Natural killer cell (primary cell): ENCODE measurements at regions not wholly inside any gene's neighbourhood (a gene's known extent, or its start where the extent isn't known, plus 50 kb on each side); places are given as distances from the start of the nearest gene placed in this dataset.

Source experiments
- ATAC-seq, 3 donors: fragments of 150-1000 bp in 2 of 3; fragments of 200-7000 bp in 1 of 3; cut with Tn5 transposase; 1 replicate in 1 of 3; 2 replicates in 2 of 3; pipeline ENCODE4 v1.10.0; 2021; ENCODE audit warnings: mild to moderate bottlenecking in 2 of 3, moderate library complexity in 2 of 3
- DNase-seq, 2 donors: peaks; one replicate each; pipeline versions ENCODE4 v3.0.0 to v3.0.0-alpha.2; 2013 to 2021; ENCODE audit warnings: mixed read lengths in 1 of 2
- H3K27ac ChIP-seq: one replicate; pipeline ENCODE4 v1.5.1; 2013; ENCODE audit warnings: mild to moderate bottlenecking, low read length
- H3K27me3 ChIP-seq: one replicate; pipeline ENCODE4 v1.6.1; 2013; ENCODE audit warnings: low read length; ENCODE audit not compliant: control insufficient read depth, insufficient read depth
- H3K36me3 ChIP-seq: one replicate; pipeline ENCODE4 v1.6.1; 2013; ENCODE audit warnings: low read length; ENCODE audit not compliant: control insufficient read depth, insufficient read depth
- H3K4me1 ChIP-seq: one replicate; pipeline ENCODE4 v1.6.1; 2013; ENCODE audit warnings: low read length; ENCODE audit not compliant: control insufficient read depth, insufficient read depth
- H3K4me3 ChIP-seq: one replicate; pipeline ENCODE4 v1.5.1; 2013; ENCODE audit warnings: low read length
- H3K9me3 ChIP-seq: one replicate; pipeline ENCODE4 v1.6.1; 2013; ENCODE audit warnings: low read length; ENCODE audit not compliant: control insufficient read depth, insufficient read depth
- H3K27ac Mint-ChIP-seq, 2 donors: one replicate each; pipeline ENCODE4 v1.8.0; 2022; ENCODE audit warnings: mild to moderate bottlenecking in 2 of 2, mixed read lengths in 2 of 2, moderate library complexity in 1 of 2
- H3K27me3 Mint-ChIP-seq, 2 donors: one replicate each; pipeline ENCODE4 v1.8.0; 2022; ENCODE audit warnings: low read depth in 2 of 2, mixed read lengths in 2 of 2
- H3K36me3 Mint-ChIP-seq: one replicate; pipeline ENCODE4 v1.8.0; 2022; ENCODE audit warnings: mixed read lengths
- H3K4me1 Mint-ChIP-seq, 2 donors: one replicate each; pipeline ENCODE4 v1.8.0; 2022; ENCODE audit warnings: mixed read lengths in 2 of 2
- H3K4me3 Mint-ChIP-seq: one replicate; pipeline ENCODE4 v1.8.0; 2022; ENCODE audit warnings: mild to moderate bottlenecking, moderate library complexity, mixed read lengths
- H3K9me3 Mint-ChIP-seq, 2 donors: one replicate each; pipeline ENCODE4 v1.8.0; 2022; ENCODE audit warnings: mixed read lengths in 2 of 2
- CTCF ChIP-seq: fragments of 200-600 bp; IDR thresholded peaks from one replicate; pipeline ENCODE4 v1.8.0; 2022; ENCODE audit warnings: antibody characterized with exemption
- WGBS: methylation state at CpG from one replicate; pipeline ENCODE4 v1.1.7; 2013; ENCODE audit warnings: missing lambda C conversion rate; ENCODE audit not compliant: insufficient coverage; 5-methylcytosine and 5-hydroxymethylcytosine counted together
- intact Hi-C: fragments of 100-400 bp; cut with micrococcal nuclease; formaldehyde crosslinking; loops from one replicate; pipeline ENCODE4 v1.14.2; 2022

- H3K4me3 ChIP-seq, result no peak overlapping the region
- Mint-ChIP-seq H3K9me3 (no peaks in the 10 kb centered on the region), H3K36me3 (no peaks in the 10 kb centered on the region), H3K27me3 (peaks cover 3 to 8% of the 10 kb centered on the region in 2 donors), H3K27ac (no peak overlapping the region), H3K4me3 (no peak overlapping the region), H3K4me1 (no peaks in the 10 kb centered on the region)
- no peaks in the 10 kb centered on the region for H3K36me3 ChIP-seq
- DNase-seq, result no peak
- intact Hi-C loops, result no loop called here
- no peaks in the 10 kb centered on the region for H3K9me3 ChIP-seq
- whole genome bisulfite sequencing, result 75% methylated on average over 1 of the region's 1 CpG
- no peak overlapping the region for H3K27ac ChIP-seq
- no peaks in the 10 kb centered on the region for H3K4me1 ChIP-seq
- H3K27me3 ChIP-seq, result no peaks in the 10 kb centered on the region
- no peak for TF ChIP-seq CTCF
- ATAC-seq, result no peak
Measured at GRCh38 chr5:115419846-115420585, 123.6 kb upstream of the CCDC112 start.

DNA sequence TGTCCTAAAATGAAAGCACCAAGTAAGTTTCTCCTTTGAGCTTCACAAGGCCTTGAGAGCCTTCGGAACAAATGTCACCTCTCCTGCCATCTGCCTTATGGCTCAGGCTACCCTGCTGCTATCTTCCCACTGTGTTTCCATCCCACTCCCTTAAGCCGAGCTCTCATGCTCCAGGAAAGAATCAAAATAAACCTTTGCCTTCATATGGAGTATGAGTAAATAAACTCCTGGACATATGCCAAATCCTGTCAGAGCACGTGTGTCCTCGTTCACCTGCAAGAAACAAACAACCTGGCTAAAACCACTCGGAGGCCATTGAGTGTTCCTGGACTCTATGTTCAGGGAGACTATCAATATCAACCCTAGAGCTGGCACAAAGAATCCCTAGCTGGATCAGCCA, 122.3 kb upstream of the CCDC112 start:
- Histone ChIP-seq H3K27me3 (no peaks in the 10 kb centered on the region), H3K9me3 (no peaks in the 10 kb centered on the region), H3K36me3 (no peaks in the 10 kb centered on the region), H3K4me1 (no peaks in the 10 kb centered on the region), H3K27ac (no peak overlapping the region), H3K4me3 (no peak overlapping the region)
- H3K4me1 Mint-ChIP-seq, result no peaks in the 10 kb centered on the region
- ATAC-seq, result no peak
- DNase-seq, result no peak
- H3K36me3 Mint-ChIP-seq, result no peaks in the 10 kb centered on the region
- no peak overlapping the region for H3K27ac Mint-ChIP-seq
- peaks cover 3 to 8% of the 10 kb centered on the region in 2 donors for H3K27me3 Mint-ChIP-seq
- no peak overlapping the region for H3K4me3 Mint-ChIP-seq
- intact Hi-C loops, result no loop called here
- WGBS, result 93% methylated on average over 4 of the region's 5 CpGs
- H3K9me3 Mint-ChIP-seq, result peaks cover 0 to 2% of the 10 kb centered on the region in 2 donors
- no peak for TF ChIP-seq CTCF

GRCh38 chr5:115417076-115417475, 120.6 kb upstream of the CCDC112 start:
- Mint-ChIP-seq H3K27ac (no peak overlapping the region), H3K36me3 (no peaks in the 10 kb centered on the region), H3K4me3 (no peak overlapping the region), H3K4me1 (no peaks in the 10 kb centered on the region), H3K9me3 (peaks cover 0 to 2% of the 10 kb centered on the region in 2 donors), H3K27me3 (peaks cover 0 to 8% of the 10 kb centered on the region in 2 donors)
- H3K4me1 ChIP-seq, result no peaks in the 10 kb centered on the region
- H3K27ac ChIP-seq, result no peak overlapping the region
- no peak overlapping the region for H3K4me3 ChIP-seq
- H3K27me3 ChIP-seq, result no peaks in the 10 kb centered on the region
- no peak for DNase-seq
- no peaks in the 10 kb centered on the region for H3K36me3 ChIP-seq
- WGBS, result 94% methylated on average over 1 of the region's 3 CpGs
- ATAC-seq, result no peak
- no peak for TF ChIP-seq CTCF
- H3K9me3 ChIP-seq, result no peaks in the 10 kb centered on the region
- intact Hi-C loops, result no loop called here

DNA sequence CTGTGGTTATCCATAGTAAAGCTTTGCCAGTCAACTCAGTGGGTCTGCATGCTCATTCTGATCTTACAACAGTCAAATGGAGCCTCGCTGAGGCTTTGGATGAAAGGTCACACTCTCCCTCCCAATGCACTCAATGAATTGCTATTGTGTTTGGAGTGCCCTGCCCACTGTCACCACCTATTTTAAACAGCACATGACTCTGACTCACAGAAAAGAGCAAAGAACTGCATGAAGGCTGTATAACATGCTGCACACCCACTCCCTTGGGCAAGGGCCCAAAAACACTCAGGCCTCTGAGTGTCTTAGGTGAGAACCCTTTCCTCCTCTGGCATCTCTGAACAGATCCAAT, 118.7 kb upstream of the CCDC112 start:
- Mint-ChIP-seq H3K9me3 (peaks cover 0 to 2% of the 10 kb centered on the region in 2 donors), H3K4me3 (no peak overlapping the region), H3K27me3 (peaks cover 0 to 8% of the 10 kb centered on the region in 2 donors), H3K27ac (no peak overlapping the region), H3K36me3 (no peaks in the 10 kb centered on the region), H3K4me1 (no peaks in the 10 kb centered on the region)
- no peak for DNase-seq
- no peaks in the 10 kb centered on the region for H3K4me1 ChIP-seq
- no peaks in the 10 kb centered on the region for H3K36me3 ChIP-seq
- H3K27me3 ChIP-seq, result no peaks in the 10 kb centered on the region
- WGBS, result 88% methylated on average over 1 of the region's 1 CpG
- intact Hi-C loops, result no loop called here
- ATAC-seq, result no peak
- TF ChIP-seq CTCF, result no peak
- no peak overlapping the region for H3K4me3 ChIP-seq
- H3K27ac ChIP-seq, result no peak overlapping the region
- H3K9me3 ChIP-seq, result no peaks in the 10 kb centered on the region
